K562 (cell line): ENCODE measurements at regions not wholly inside any gene's neighbourhood (a gene's known extent, or its start where the extent isn't known, plus 50 kb on each side); places are given as distances from the start of the nearest gene placed in this dataset.

ENCODE experiments used
- ATAC-seq: fragments of 200-7000 bp; cut with Tn5 transposase; 3 replicates; pipeline ENCODE4 v1.9.1; 2020; ENCODE audit warnings: moderate library complexity
- BruUV-seq: library from RNA; stranded (reverse); fragments of 400-500 nt; replicated peaks from 2 replicates; lab custom pipeline; 2021; lab: Mats Ljungman, UMichigan
- CTCF ChIA-PET: fragments of 300-600 bp; formaldehyde crosslinking; extraction: SDS; loops from one replicate; lab custom pipeline; 2021; ENCODE audit warnings: low intra/inter-chr PET ratio; lab: Yijun Ruan, JAX
- POLR2A ChIA-PET: fragments of 300-600, 350-650 bp; sonication (Branson Sonifier 250); formaldehyde crosslinking; extraction: SDS; loops from one replicate; lab custom pipeline; 2021; ENCODE audit warnings: antibody characterized with exemption, inconsistent platforms; lab: Yijun Ruan, JAX
- DNase-seq, 4 experiments: peaks; one replicate each; pipeline versions ENCODE4 v3.0.0 to v3.0.0-alpha.2; 2011 to 2018; ENCODE audit warnings: low spot score in 3 of 4, mixed read lengths in 3 of 4; ENCODE audit errors: extremely low read depth in 1 of 4
- FAIRE-seq: peaks from 2 replicates; lab custom pipeline; 2011; peaks lifted over from hg19 to GRCh38; lab: Jason Lieb, UNC
- H2AFZ ChIP-seq: 2 replicates; pipeline ENCODE4 v1.6.0; 2011; ENCODE audit warnings: low read depth, low read length, control low read depth, inconsistent platforms
- H3K27ac ChIP-seq: fragments of 200-600 bp; 3 replicates; pipeline ENCODE4 v1.8.0; 2011; ENCODE audit warnings: low read depth, mild to moderate bottlenecking, control low read depth, inconsistent platforms, low read length, moderate library complexity, mixed read lengths; ENCODE audit errors: extremely low read depth
- H3K27me3 ChIP-seq, 2 experiments: fragments of 300-600 bp in 1 of 2; 2 replicates in 1 of 2; 3 replicates in 1 of 2; pipeline versions ENCODE4 v1.6.0 to v1.8.0; 2011; ENCODE audit warnings: inconsistent platforms in 2 of 2, low read length in 2 of 2, mild to moderate bottlenecking in 1 of 2, mixed read lengths in 1 of 2, moderate library complexity in 1 of 2; ENCODE audit not compliant: control insufficient read depth in 2 of 2, insufficient read depth in 2 of 2
- H3K36me3 ChIP-seq: fragments of 300-600 bp; 3 replicates; pipeline ENCODE4 v1.8.0; 2011; ENCODE audit warnings: mild to moderate bottlenecking, low read length, inconsistent platforms; ENCODE audit not compliant: control insufficient read depth, insufficient read depth
- H3K4me1 ChIP-seq, 2 experiments: fragments of 200-600 bp in 1 of 2; replicated peaks in 1 of 2; 2 replicates in 1 of 2; 3 replicates in 1 of 2; pipeline versions ENCODE4 v1.5.1 to v1.8.0; 2011; ENCODE audit warnings: inconsistent platforms in 2 of 2, low read length in 2 of 2, mild to moderate bottlenecking in 1 of 2, mixed read lengths in 1 of 2, moderate library complexity in 1 of 2; ENCODE audit not compliant: control insufficient read depth in 2 of 2, insufficient read depth in 2 of 2
- H3K4me2 ChIP-seq: 2 replicates; pipeline ENCODE4 v1.6.1; 2011; ENCODE audit warnings: low read length, control low read depth, inconsistent platforms, mixed read lengths; ENCODE audit not compliant: insufficient read depth
- H3K4me3 ChIP-seq: fragments of 200-600 bp; sonication (generic), shearing (Covaris generic); 2 replicates; pipeline ENCODE4 v1.5.1; 2016; ENCODE audit warnings: control low read depth, inconsistent platforms
- H3K79me2 ChIP-seq: fragments of 200-600 bp; 3 replicates; pipeline ENCODE4 v1.8.0; 2011; ENCODE audit warnings: low read length, inconsistent platforms; ENCODE audit not compliant: control insufficient read depth, insufficient read depth
- H3K9ac ChIP-seq, 2 experiments: 2 replicates each; pipeline versions ENCODE4 v1.6.0 to v1.6.1; 2011; ENCODE audit warnings: low read depth in 2 of 2, low read length in 2 of 2, control low read depth in 1 of 2, inconsistent platforms in 1 of 2, mild to moderate bottlenecking in 1 of 2, mixed read lengths in 1 of 2; ENCODE audit not compliant: insufficient read depth in 1 of 2
- H3K9me1 ChIP-seq: one replicate; pipeline ENCODE4 v1.6.0; 2011; ENCODE audit warnings: inconsistent platforms, mild to moderate bottlenecking, low read length, moderate library complexity; ENCODE audit not compliant: control insufficient read depth, insufficient read depth
- H3K9me3 ChIP-seq: replicated peaks from 2 replicates; pipeline ENCODE4 v1.5.1; 2011; ENCODE audit warnings: low read depth, low read length, inconsistent platforms; ENCODE audit not compliant: control insufficient read depth, insufficient read depth
- H4K20me1 ChIP-seq: replicated peaks from 2 replicates; pipeline ENCODE4 v1.6.1; 2011; ENCODE audit warnings: low read length, inconsistent platforms, mixed read lengths; ENCODE audit not compliant: control insufficient read depth, insufficient read depth
- GTF2A2 ChIP-seq: IDR thresholded peaks from 2 replicates; pipeline ENCODE4 v1.6.1; 2016; ENCODE audit warnings: mild to moderate bottlenecking, missing genetic modification characterization, missing compliant biosample characterization
- HDAC8 ChIP-seq: fragments of 450-650 bp; IDR thresholded peaks from 2 replicates; pipeline ENCODE4 v1.6.1; 2016; ENCODE audit warnings: mild to moderate bottlenecking, missing genetic modification characterization, moderate library complexity, missing compliant biosample characterization
- RBM25 ChIP-seq: fragments of 200-400 bp; formaldehyde crosslinking; IDR thresholded peaks from 2 replicates; pipeline ENCODE4 v1.6.1; 2018; ENCODE audit warnings: low read length, low read depth, moderate library complexity; ENCODE audit not compliant: severe bottlenecking
- STAT6 ChIP-seq: sonication (generic); formaldehyde crosslinking; IDR thresholded peaks from 2 replicates; pipeline ENCODE4 v1.8.1; 2023; ENCODE audit warnings: mild to moderate bottlenecking, missing genetic modification reagents
- TFAM ChIP-seq: fragments of 250-450 bp; sonication (Bioruptor Pico); conservative IDR thresholded peaks from 2 replicates; pipeline ENCODE4 v1.5.0; 2021; ENCODE audit warnings: mild to moderate bottlenecking, moderate library complexity
- ZFP1 ChIP-seq: fragments of 450-650 bp; formaldehyde crosslinking; IDR thresholded peaks from 2 replicates; pipeline ENCODE4 v1.4.0; 2020; ENCODE audit warnings: mild to moderate bottlenecking, mixed read lengths
- ZNF134 ChIP-seq: fragments of 250-450 bp; sonication (Bioruptor Pico); conservative IDR thresholded peaks from 2 replicates; pipeline ENCODE4 v1.4.0; 2020
- ZNF395 ChIP-seq: fragments of 200-800 bp; sonication (Bioruptor generic); IDR thresholded peaks from 2 replicates; pipeline ENCODE4 v1.6.1; 2017; ENCODE audit warnings: missing genetic modification characterization, missing compliant biosample characterization
- ZSCAN29 ChIP-seq: fragments of 450-650 bp; IDR thresholded peaks from 2 replicates; pipeline ENCODE4 v1.6.1; 2017
- WGBS: fragments of 100-300 bp; shearing (Covaris generic); methylation state at CpG from one replicate; pipeline ENCODE4 v1.1.6; 2016; ENCODE audit warnings: low coverage, mixed read lengths; ENCODE audit not compliant: insufficient coverage; ENCODE audit errors: missing lambda C conversion rate; 5-methylcytosine and 5-hydroxymethylcytosine counted together
- in situ Hi-C: fragments of 300-500 bp; cut with MboI; formaldehyde crosslinking; loops from 4 replicates; pipeline ENCODE4 v1.15.0; 2018; ENCODE audit warnings: inconsistent platforms, mixed read lengths
- intact Hi-C: fragments of 100-400 bp; cut with micrococcal nuclease; formaldehyde crosslinking; loops from 2 replicates; pipeline ENCODE4 v1.14.2; 2022
- TF ChIP-seq, protein P1 (sequence below): sonication (generic); formaldehyde crosslinking; IDR thresholded peaks from 2 replicates; pipeline ENCODE4 v1.8.1; 2022; ENCODE audit warnings: missing genetic modification reagents

- no peak for TF ChIP-seq ZNF134 (CRISPR knock-in tag)
- no peak overlapping the region for H3K4me2 ChIP-seq
- no peaks in the 10 kb centered on the region for H3K36me3 ChIP-seq
- no peak overlapping the region for H3K9ac ChIP-seq
- FAIRE-seq: no peak
- H3K4me1 ChIP-seq: no peaks in the 10 kb centered on the region; a peak in 1 of 5 replicates
- no peak for DNase-seq
- no peaks in the 10 kb centered on the region for H4K20me1 ChIP-seq
- no peaks in the 10 kb centered on the region for H3K9me3 ChIP-seq
- no peak overlapping the region for H3K4me3 ChIP-seq
- BruUV-seq: no TSS peak
- no peak for ATAC-seq
- CTCF ChIA-PET: no interaction called here
- in situ Hi-C loops (no loop called here), intact Hi-C loops (no loop called here)
- POLR2A ChIA-PET: no interaction called here
- H3K9me1 ChIP-seq: no peaks in the 10 kb centered on the region
- 2% methylated on average over 4 of the region's 4 CpGs for WGBS
- H3K27ac ChIP-seq: no peak overlapping the region
- peaks cover 0 to 5% of the 10 kb centered on the region in 2 experiments; a peak in 2 of 5 replicates for H3K27me3 ChIP-seq
- no peak overlapping the region for H2AFZ ChIP-seq
- no peaks in the 10 kb centered on the region for H3K79me2 ChIP-seq
These were observed 53.8 kb upstream of the CPOX start for GRCh38 chr3:98647197-98647596.

DNA sequence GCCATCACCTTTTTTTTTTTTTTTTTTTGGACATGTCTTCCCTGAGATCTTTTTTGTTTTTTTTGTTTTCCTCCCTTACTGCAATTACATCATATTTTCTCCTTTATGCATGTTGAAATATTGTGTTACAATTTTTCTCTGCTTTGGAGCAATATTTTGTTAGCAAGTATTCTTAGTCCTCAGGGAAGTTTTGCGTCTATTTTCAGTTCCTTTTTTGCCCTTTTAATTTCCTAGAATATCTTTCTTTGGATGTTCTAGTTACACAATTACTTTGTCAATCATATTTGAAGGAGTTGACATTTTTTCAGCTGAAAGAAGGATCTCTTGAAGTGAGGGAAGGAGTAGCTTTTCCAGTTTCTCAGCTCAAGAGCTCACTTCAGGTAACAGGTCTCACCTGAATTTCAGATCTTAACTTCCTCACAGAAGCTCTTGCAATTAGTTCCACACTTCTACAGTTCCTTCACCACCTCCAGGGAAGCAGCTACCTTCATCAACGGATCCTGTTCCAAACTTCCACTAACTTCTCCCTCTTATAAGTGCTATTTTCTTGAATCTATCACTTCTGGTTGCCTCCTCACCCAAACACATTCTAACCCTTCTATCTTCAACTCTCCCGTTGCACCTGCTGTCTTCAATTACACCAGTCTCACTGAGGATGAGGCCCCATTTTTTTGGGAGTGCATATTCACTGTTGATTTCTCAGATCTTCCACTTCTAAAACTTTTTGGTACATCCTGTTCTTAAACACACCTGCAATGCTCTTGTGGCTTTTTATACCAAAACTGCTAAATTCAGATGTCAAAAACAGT lies 57.8 kb upstream of the CPOX start:
- no peaks in the 10 kb centered on the region for H3K79me2 ChIP-seq
- no peaks in the 10 kb centered on the region for H3K9me1 ChIP-seq
- H3K4me1 ChIP-seq: no peaks in the 10 kb centered on the region
- no peak overlapping the region for H3K9ac ChIP-seq
- H3K4me3 ChIP-seq: no peak overlapping the region
- 0% methylated on average over 3 of the region's 3 CpGs for WGBS
- H3K27ac ChIP-seq: no peak overlapping the region
- no TSS peak for BruUV-seq
- H3K9me3 ChIP-seq: no peaks in the 10 kb centered on the region
- ChIA-PET CTCF (no interaction called here), POLR2A (no interaction called here)
- no peak overlapping the region for H3K4me2 ChIP-seq
- DNase-seq (no peak), FAIRE-seq (no peak), ATAC-seq (no peak)
- no peak overlapping the region for H2AFZ ChIP-seq
- intact Hi-C loops: no loop called here
- H3K36me3 ChIP-seq: no peaks in the 10 kb centered on the region
- no peaks in the 10 kb centered on the region for H4K20me1 ChIP-seq
- in situ Hi-C loops: no loop called here
- H3K27me3 ChIP-seq: no peaks in the 10 kb centered on the region; a peak in 2 of 5 replicates
- no peak for TF ChIP-seq GTF2A2 (tag)
- TF ChIP-seq TFAM: no peak
- TF ChIP-seq ZNF395: no peak
- TF ChIP-seq STAT6 (CRISPR knock-in tag): no peak
- TF ChIP-seq RBM25: no peak
- TF ChIP-seq ZSCAN29: no peak
- no peak for TF ChIP-seq HDAC8 (tag)
- TF ChIP-seq, protein P1, sequence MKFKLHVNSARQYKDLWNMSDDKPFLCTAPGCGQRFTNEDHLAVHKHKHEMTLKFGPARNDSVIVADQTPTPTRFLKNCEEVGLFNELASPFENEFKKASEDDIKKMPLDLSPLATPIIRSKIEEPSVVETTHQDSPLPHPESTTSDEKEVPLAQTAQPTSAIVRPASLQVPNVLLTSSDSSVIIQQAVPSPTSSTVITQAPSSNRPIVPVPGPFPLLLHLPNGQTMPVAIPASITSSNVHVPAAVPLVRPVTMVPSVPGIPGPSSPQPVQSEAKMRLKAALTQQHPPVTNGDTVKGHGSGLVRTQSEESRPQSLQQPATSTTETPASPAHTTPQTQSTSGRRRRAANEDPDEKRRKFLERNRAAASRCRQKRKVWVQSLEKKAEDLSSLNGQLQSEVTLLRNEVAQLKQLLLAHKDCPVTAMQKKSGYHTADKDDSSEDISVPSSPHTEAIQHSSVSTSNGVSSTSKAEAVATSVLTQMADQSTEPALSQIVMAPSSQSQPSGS (CRISPR knock-in tag): no peak
- TF ChIP-seq ZFP1 (CRISPR knock-in tag): no peak
